IMR-90 (cell line): ENCODE measurements at regions not wholly inside any gene's neighbourhood (a gene's known extent, or its start where the extent isn't known, plus 50 kb on each side); places are given as distances from the start of the nearest gene placed in this dataset.

Source experiments
- ATAC-seq: fragments of 200-7000 bp; cut with Tn5 transposase; 2 replicates; pipeline ENCODE4 v1.9.1; 2020; ENCODE audit warnings: low read depth, mild to moderate bottlenecking, moderate library complexity
- BruUV-seq: library from RNA; stranded (reverse); fragments of 400-500 nt; replicated peaks from 2 replicates; lab custom pipeline; 2021; lab: Mats Ljungman, UMichigan
- CTCF ChIA-PET: fragments of 300-600 bp; formaldehyde crosslinking; extraction: SDS; loops from one replicate; lab custom pipeline; 2021; ENCODE audit warnings: antibody characterized with exemption; lab: Yijun Ruan, JAX
- POLR2A ChIA-PET: fragments of 300-600 bp; sonication (Branson Sonifier 250); formaldehyde crosslinking; loops from one replicate; lab custom pipeline; 2022; ENCODE audit warnings: antibody characterized with exemption; ENCODE audit not compliant: unreplicated experiment; lab: Charles Lee
- DNase-seq: peaks from one replicate; pipeline ENCODE4 v3.0.0; 2013
- H2AFZ ChIP-seq: replicated peaks from 2 replicates; pipeline ENCODE3; 2013; ENCODE audit warnings: low read length, mild to moderate bottlenecking; ENCODE audit not compliant: poor library complexity
- H2AK5ac ChIP-seq: 2 replicates; pipeline ENCODE4 v1.6.1; 2013; ENCODE audit warnings: low read depth, low read length, inconsistent platforms
- H2AK9ac ChIP-seq: replicated peaks from 2 replicates; pipeline ENCODE3; 2013; ENCODE audit warnings: mild to moderate bottlenecking, low read depth, low read length, moderate library complexity; ENCODE audit not compliant: poor library complexity
- H2BK120ac ChIP-seq: 2 replicates; pipeline ENCODE4 v1.6.1; 2013; ENCODE audit warnings: low read depth, low read length, inconsistent platforms
- H2BK15ac ChIP-seq: 3 replicates; pipeline ENCODE4 v1.6.1; 2013; ENCODE audit warnings: low read depth, low read length, inconsistent platforms
- H2BK20ac ChIP-seq: 2 replicates; pipeline ENCODE4 v1.6.1; 2013; ENCODE audit warnings: low read depth, mild to moderate bottlenecking, inconsistent platforms, low read length, moderate library complexity
- H2BK5ac ChIP-seq: 2 replicates; pipeline ENCODE4 v1.6.1; 2013; ENCODE audit warnings: mild to moderate bottlenecking, low read depth, low read length, inconsistent platforms; ENCODE audit not compliant: poor library complexity, severe bottlenecking
- H3K14ac ChIP-seq: replicated peaks from 2 replicates; pipeline ENCODE4 v1.6.1; 2013; ENCODE audit warnings: low read depth, low read length, inconsistent platforms
- H3K18ac ChIP-seq: 2 replicates; pipeline ENCODE4 v1.6.1; 2013; ENCODE audit warnings: low read depth, low read length, control low read depth
- H3K23ac ChIP-seq: 2 replicates; pipeline ENCODE4 v1.6.1; 2013; ENCODE audit warnings: low read depth, low read length, inconsistent platforms
- H3K27ac ChIP-seq: 2 replicates; pipeline ENCODE4 v1.5.1; 2013; ENCODE audit warnings: mild to moderate bottlenecking, control low read depth, low read length; ENCODE audit not compliant: insufficient read depth
- H3K27me3 ChIP-seq: 2 replicates; pipeline ENCODE4 v1.6.1; 2013; ENCODE audit warnings: low read length; ENCODE audit not compliant: control insufficient read depth, insufficient read depth
- H3K36me3 ChIP-seq: 2 replicates; pipeline ENCODE4 v1.6.1; 2013; ENCODE audit warnings: low read length, mixed read lengths; ENCODE audit not compliant: control insufficient read depth, insufficient read depth
- H3K4ac ChIP-seq: 2 replicates; pipeline ENCODE4 v1.6.1; 2013; ENCODE audit warnings: low read depth, low read length, inconsistent platforms
- H3K4me1 ChIP-seq: 2 replicates; pipeline ENCODE4 v1.6.1; 2013; ENCODE audit warnings: low read length, mixed read lengths; ENCODE audit not compliant: control insufficient read depth, insufficient read depth
- H3K4me2 ChIP-seq: 2 replicates; pipeline ENCODE4 v1.6.1; 2013; ENCODE audit warnings: low read depth, mild to moderate bottlenecking, control low read depth, low read length, moderate library complexity
- H3K4me3 ChIP-seq: 2 replicates; pipeline ENCODE4 v1.5.1; 2013; ENCODE audit warnings: low read depth, mild to moderate bottlenecking, control low read depth, low read length, moderate library complexity; ENCODE audit not compliant: insufficient read depth
- H3K56ac ChIP-seq: 2 replicates; pipeline ENCODE4 v1.6.1; 2013; ENCODE audit warnings: low read length, inconsistent platforms; ENCODE audit not compliant: insufficient read depth; ENCODE audit errors: extremely low read depth
- H3K79me1 ChIP-seq, 2 experiments: 2 replicates each; pipeline ENCODE4 v1.6.1; 2013; ENCODE audit warnings: low read length in 2 of 2, inconsistent platforms in 1 of 2, low read depth in 1 of 2
- H3K9ac ChIP-seq: 2 replicates; pipeline ENCODE4 v1.6.1; 2013; ENCODE audit warnings: low read depth, low read length, control low read depth
- H3K9me1 ChIP-seq: 2 replicates; pipeline ENCODE4 v1.6.1; 2013; ENCODE audit warnings: low read length, inconsistent platforms; ENCODE audit not compliant: insufficient read depth
- H3K9me3 ChIP-seq: 2 replicates; pipeline ENCODE4 v1.6.1; 2013; ENCODE audit warnings: low read length; ENCODE audit not compliant: control insufficient read depth, insufficient read depth
- H4K20me1 ChIP-seq: 2 replicates; pipeline ENCODE4 v1.6.1; 2013; ENCODE audit warnings: low read length, inconsistent platforms; ENCODE audit not compliant: insufficient read depth
- H4K5ac ChIP-seq: 2 replicates; pipeline ENCODE4 v1.6.1; 2013; ENCODE audit warnings: mild to moderate bottlenecking, low read depth, low read length, control low read depth
- H4K8ac ChIP-seq, 2 experiments: 2 replicates each; pipeline ENCODE4 v1.6.1; 2013; ENCODE audit warnings: low read depth in 2 of 2, low read length in 2 of 2, control low read depth in 1 of 2, inconsistent platforms in 1 of 2
- H4K91ac ChIP-seq: 2 replicates; pipeline ENCODE4 v1.6.1; 2013; ENCODE audit warnings: low read depth, low read length, inconsistent platforms; ENCODE audit not compliant: insufficient read depth
- BHLHE40 ChIP-seq: fragments of 150-350 bp; IDR thresholded peaks from 2 replicates; pipeline ENCODE4 v1.6.1; 2016; ENCODE audit warnings: mild to moderate bottlenecking, low read depth, low read length
- CEBPB ChIP-seq: IDR thresholded peaks from 2 replicates; pipeline ENCODE4 v1.6.1; 2012; ENCODE audit warnings: low read depth, low read length, improper control_type of control experiment
- CHD1 ChIP-seq: IDR thresholded peaks from 2 replicates; pipeline ENCODE4 v1.6.1; 2012; ENCODE audit warnings: low read depth, low read length, improper control_type of control experiment
- FOS ChIP-seq: fragments of 150-350 bp; IDR thresholded peaks from 2 replicates; pipeline ENCODE4 v1.6.1; 2016; ENCODE audit warnings: low read depth, low read length
- MAFK ChIP-seq: IDR thresholded peaks from 2 replicates; pipeline ENCODE4 v1.6.1; 2012; ENCODE audit warnings: low read depth, low read length, improper control_type of control experiment
- MAZ ChIP-seq: IDR thresholded peaks from 2 replicates; pipeline ENCODE4 v1.6.1; 2012; ENCODE audit warnings: low read depth, mild to moderate bottlenecking, low read length, improper control_type of control experiment, moderate library complexity, borderline replicate concordance
- MXI1 ChIP-seq: IDR thresholded peaks from 2 replicates; pipeline ENCODE4 v1.6.1; 2012; ENCODE audit warnings: low read depth, mild to moderate bottlenecking, low read length, moderate library complexity, borderline replicate concordance
- NFE2L2 ChIP-seq: fragments of 150-350 bp; IDR thresholded peaks from 2 replicates; pipeline ENCODE4 v1.6.1; 2016; ENCODE audit warnings: low read depth, mild to moderate bottlenecking, low read length
- RAD21 ChIP-seq: IDR thresholded peaks from 2 replicates; pipeline ENCODE4 v1.6.1; 2012; ENCODE audit warnings: low read length, improper control_type of control experiment
- RCOR1 ChIP-seq: IDR thresholded peaks from 2 replicates; pipeline ENCODE4 v1.6.1; 2012; ENCODE audit warnings: mild to moderate bottlenecking, low read length, improper control_type of control experiment; ENCODE audit not compliant: insufficient replicate concordance
- RFX5 ChIP-seq: IDR thresholded peaks from 2 replicates; pipeline ENCODE4 v1.8.0; 2012; ENCODE audit warnings: low read depth, mild to moderate bottlenecking, low read length, moderate library complexity
- SMC3 ChIP-seq: fragments of 150-350 bp; IDR thresholded peaks from 2 replicates; pipeline ENCODE4 v1.6.1; 2016; ENCODE audit warnings: low read depth, mild to moderate bottlenecking, antibody characterized with exemption, low read length, moderate library complexity
- WGBS, 2 experiments: methylation state at CpG; one replicate each; pipeline versions ENCODE4 v1.1.5 to v1.1.7; 2013; ENCODE audit warnings: missing lambda C conversion rate in 2 of 2; ENCODE audit not compliant: insufficient read length in 1 of 2; ENCODE audit errors: extremely low coverage in 2 of 2; 5-methylcytosine and 5-hydroxymethylcytosine counted together
- dilution Hi-C: fragments of 300-500 bp; cut with HindIII; formaldehyde crosslinking; loops from one replicate; pipeline ENCODE4 v1.14.3; 2018; ENCODE audit warnings: low sequenced_read_pairs; ENCODE audit not compliant: unreplicated experiment
- in situ Hi-C: fragments of 300-500 bp; cut with MboI; formaldehyde crosslinking; loops from 3 replicates; pipeline ENCODE4 v1.14.3; 2019; ENCODE audit warnings: low sequenced_read_pairs, inconsistent platforms, mixed read lengths
- intact Hi-C: fragments of 100-400 bp; cut with micrococcal nuclease; formaldehyde crosslinking; loops from 2 replicates; pipeline ENCODE4 v1.10.0; 2022
- TF ChIP-seq, protein P1 (sequence below): conservative IDR thresholded peaks from 2 replicates; pipeline ENCODE4 v1.5.1; 2012; ENCODE audit warnings: mild to moderate bottlenecking, low read depth, low read length, improper control_type of control experiment
- TF ChIP-seq, protein P2 (sequence below): fragments of 150-350 bp; IDR thresholded peaks from 2 replicates; pipeline ENCODE4 v1.6.1; 2017; ENCODE audit warnings: mild to moderate bottlenecking, antibody characterized with exemption, low read length, low read depth

GRCh38 chr5:179455320-179455719 is 95.0 kb upstream of the RUFY1 start:
- Histone ChIP-seq H2AK5ac (no peak overlapping the region), H3K4me1 (no peaks in the 10 kb centered on the region), H3K4me2 (no peak overlapping the region), H4K5ac (no peak overlapping the region), H2BK5ac (no peak overlapping the region), H3K14ac (no peak overlapping the region), H2AK9ac (no peak overlapping the region), H3K18ac (no peak overlapping the region), H3K4me3 (no peak overlapping the region), H3K9ac (no peak overlapping the region), H3K36me3 (no peaks in the 10 kb centered on the region), H2BK20ac (no peak overlapping the region), H3K27ac (no peak overlapping the region), H3K9me3 (peaks cover 12% of the 10 kb centered on the region), H3K27me3 (peaks cover 2% of the 10 kb centered on the region; the same call in 1 of the 2 replicates), H4K91ac (no peak overlapping the region), H2BK120ac (no peak overlapping the region), H3K23ac (no peak overlapping the region), H3K4ac (no peak overlapping the region), H4K20me1 (no peaks in the 10 kb centered on the region), H2AFZ (no peak overlapping the region), H3K56ac (no peak overlapping the region), H3K9me1 (no peaks in the 10 kb centered on the region), H2BK15ac (no peak overlapping the region), H3K79me1 (no peaks in the 10 kb centered on the region), H4K8ac (no peak overlapping the region)
- intact Hi-C loops = no loop called here
- ChIA-PET CTCF (no interaction called here), POLR2A (no interaction called here)
- TF ChIP-seq, protein P1, sequence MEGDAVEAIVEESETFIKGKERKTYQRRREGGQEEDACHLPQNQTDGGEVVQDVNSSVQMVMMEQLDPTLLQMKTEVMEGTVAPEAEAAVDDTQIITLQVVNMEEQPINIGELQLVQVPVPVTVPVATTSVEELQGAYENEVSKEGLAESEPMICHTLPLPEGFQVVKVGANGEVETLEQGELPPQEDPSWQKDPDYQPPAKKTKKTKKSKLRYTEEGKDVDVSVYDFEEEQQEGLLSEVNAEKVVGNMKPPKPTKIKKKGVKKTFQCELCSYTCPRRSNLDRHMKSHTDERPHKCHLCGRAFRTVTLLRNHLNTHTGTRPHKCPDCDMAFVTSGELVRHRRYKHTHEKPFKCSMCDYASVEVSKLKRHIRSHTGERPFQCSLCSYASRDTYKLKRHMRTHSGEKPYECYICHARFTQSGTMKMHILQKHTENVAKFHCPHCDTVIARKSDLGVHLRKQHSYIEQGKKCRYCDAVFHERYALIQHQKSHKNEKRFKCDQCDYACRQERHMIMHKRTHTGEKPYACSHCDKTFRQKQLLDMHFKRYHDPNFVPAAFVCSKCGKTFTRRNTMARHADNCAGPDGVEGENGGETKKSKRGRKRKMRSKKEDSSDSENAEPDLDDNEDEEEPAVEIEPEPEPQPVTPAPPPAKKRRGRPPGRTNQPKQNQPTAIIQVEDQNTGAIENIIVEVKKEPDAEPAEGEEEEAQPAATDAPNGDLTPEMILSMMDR = no peak
- TF ChIP-seq RFX5 (no peak), CHD1 (no peak), RCOR1 (no peak), CEBPB (no peak), BHLHE40 (no peak), NFE2L2 (no peak), RAD21 (no peak), MAZ (no peak), MXI1 (no peak), FOS (no peak), MAFK (no peak), SMC3 (no peak)
- TF ChIP-seq, protein P2, sequence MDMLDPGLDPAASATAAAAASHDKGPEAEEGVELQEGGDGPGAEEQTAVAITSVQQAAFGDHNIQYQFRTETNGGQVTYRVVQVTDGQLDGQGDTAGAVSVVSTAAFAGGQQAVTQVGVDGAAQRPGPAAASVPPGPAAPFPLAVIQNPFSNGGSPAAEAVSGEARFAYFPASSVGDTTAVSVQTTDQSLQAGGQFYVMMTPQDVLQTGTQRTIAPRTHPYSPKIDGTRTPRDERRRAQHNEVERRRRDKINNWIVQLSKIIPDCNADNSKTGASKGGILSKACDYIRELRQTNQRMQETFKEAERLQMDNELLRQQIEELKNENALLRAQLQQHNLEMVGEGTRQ = no peak
- ATAC-seq (no peak), DNase-seq (no peak)
- BruUV-seq = no TSS peak
- WGBS, 2 experiments = 86% methylated on average over 9 of the region's 15 CpGs; no CpG with 5 or more reads in 1 of the 2 experiments
- in situ Hi-C loops = no loop called here
- dilution Hi-C loops = no loop called here
